GM19240 (cell line): ENCODE measurements at regions not wholly inside any gene's neighbourhood (a gene's known extent, or its start where the extent isn't known, plus 50 kb on each side); places are given as distances from the start of the nearest gene placed in this dataset.
A peak's percentile ranks its signal among the peaks of the same experiment; 100 is the strongest.

Source experiments
- DNase-seq: peaks from one replicate; pipeline ENCODE4 v3.0.0; 2011; ENCODE audit warnings: low spot score; ENCODE audit not compliant: insufficient read length

DNA sequence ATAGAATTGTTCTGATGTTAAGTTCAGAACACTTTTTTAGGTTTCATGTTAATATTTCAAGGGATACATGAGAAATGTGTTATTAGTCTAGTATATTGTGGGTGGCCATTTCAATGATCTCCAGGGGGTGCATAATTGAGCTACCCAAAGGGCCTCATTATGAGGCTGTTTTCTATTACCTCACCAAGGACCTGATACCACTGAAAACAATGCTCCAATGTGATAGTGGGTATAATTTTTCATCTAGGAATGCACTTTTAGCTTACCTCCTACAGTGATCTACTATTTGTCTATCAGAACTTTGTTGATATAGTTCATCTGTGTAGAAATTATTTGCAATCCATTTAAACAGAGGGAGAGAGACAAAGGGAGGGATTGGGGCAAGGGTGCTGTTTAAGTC lies 106.8 kb upstream of the HS3ST5 start:
- DNase-seq: no peak

DNA sequence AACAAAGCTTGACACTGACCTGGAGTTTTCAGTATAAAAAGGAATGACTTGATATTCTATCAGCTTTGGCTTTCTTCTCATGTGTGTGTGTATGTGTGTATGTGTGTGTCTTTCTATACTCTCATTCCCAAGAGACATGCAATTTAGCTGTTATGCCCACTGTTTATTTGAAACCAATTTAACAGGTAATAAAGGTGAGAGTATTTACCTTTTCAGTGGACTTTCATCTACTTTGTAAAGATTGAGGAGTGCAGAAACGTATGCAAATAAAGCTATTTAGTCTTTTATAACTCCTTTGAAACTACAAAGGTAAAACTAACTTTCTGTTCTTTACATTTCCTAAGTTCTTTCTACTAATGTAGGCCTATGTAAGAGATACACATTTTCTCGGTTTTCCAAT lies 103.5 kb upstream of the HS3ST5 start:
- DNase-seq: no peak

GRCh38 chr6:114445846-114446245 lies 103.0 kb upstream of the HS3ST5 start:
- DNase-seq: no peak

GRCh38 chr6:114439411-114439810 lies 96.6 kb upstream of the HS3ST5 start:
- no peak for DNase-seq

- DNase-seq: no peak
Measured at GRCh38 chr6:114437235-114437634, 94.4 kb upstream of the HS3ST5 start.

DNA sequence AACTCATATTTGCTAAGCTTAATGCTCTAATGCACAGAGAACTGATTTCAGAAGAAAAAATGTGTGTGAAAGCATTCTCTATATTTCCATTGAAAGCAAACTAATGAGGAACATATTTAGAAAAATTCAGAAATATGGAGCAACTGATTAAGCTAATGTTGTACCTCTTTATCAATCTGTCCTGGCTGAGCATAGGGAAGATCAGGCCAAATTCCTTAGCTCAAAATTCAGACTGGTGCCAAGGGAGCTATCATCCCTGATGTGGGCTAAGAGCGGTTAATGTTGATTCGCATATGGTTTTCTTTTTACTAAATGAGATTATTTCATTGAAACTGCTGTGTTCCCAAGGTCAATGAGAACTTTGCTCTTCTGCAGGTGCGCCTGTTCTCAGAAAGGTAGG lies 93.9 kb upstream of the HS3ST5 start:
- no peak for DNase-seq

- no peak for DNase-seq
Measured at GRCh38 chr6:114435985-114436384, 93.2 kb upstream of the HS3ST5 start.

GRCh38 chr6:114432400-114432799 lies 89.6 kb upstream of the HS3ST5 start:
- DNase-seq: no peak

- DNase-seq: no peak
Measured at GRCh38 chr6:114431641-114432040, 88.8 kb upstream of the HS3ST5 start.

DNA sequence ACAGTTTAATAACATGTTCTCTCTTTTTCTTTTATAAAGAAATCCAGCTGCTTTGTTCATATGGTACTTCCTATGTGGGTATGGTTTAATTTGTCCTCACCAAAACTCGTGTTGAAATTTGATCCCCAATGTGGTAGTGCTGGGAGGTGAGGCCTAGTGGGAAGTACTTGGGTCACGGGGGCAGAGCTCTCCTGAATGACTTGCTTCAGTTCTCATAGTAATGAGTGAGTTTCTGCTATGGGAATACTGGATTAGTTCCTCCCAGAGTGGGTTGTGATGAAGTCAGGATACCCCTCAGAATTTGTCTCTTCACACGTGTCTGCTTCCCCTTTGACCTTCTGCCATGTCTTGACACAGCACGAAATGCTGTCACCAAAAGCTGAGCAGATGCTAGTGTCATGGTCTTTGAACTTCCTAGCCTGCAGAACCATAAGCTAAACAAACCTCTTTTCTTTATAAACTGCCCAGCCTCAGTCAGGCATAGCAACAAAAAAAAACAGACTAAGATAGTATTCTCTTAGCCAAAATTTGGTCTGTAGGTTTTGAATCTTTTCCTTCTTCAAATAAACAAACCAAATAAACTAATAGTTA lies 87.8 kb upstream of the HS3ST5 start:
- no peak for DNase-seq

DNA sequence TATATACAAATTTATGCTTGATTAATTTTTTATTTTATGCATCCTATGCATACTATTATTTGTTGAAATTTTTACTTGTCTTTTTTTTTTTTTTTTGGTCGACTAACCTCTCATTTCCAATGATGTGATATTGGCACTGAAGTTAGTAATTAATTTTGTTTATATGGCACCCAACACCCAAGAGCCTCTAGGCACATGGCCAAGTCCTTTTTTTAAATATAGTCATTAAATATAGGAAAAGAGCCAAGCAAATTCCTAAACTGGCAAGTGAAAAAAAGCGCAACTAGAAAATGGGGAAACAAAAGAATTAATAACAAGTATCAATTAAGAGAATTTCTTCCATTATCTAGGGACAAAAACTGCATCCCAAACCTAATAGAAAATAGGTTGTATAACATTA lies 85.5 kb upstream of the HS3ST5 start:
- no peak for DNase-seq

- no peak for DNase-seq
Measured at GRCh38 chr6:114421199-114421598, 78.4 kb upstream of the HS3ST5 start.

DNA sequence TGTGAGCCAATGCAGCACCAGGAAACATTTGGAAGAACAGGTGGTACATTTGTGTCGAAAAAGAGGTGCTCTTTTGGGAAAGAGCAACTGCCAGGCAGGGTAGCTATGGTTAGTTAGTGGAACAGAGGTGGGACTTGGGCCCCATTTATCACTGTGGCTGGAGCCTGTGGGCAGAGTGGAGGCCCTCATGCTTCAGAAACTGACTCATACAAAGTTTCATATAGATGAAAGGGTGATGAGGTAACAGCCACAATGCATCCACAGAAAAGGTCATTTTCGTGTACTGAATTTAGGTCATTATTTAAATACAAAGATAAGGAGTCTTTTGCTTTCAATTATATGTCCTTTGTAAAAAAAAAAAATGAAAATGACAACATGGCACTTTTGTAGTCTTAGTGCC lies 76.4 kb upstream of the HS3ST5 start:
- DNase-seq: peak; percentile 4

GRCh38 chr6:114418304-114418972 lies 75.6 kb upstream of the HS3ST5 start:
- DNase-seq: no peak

GRCh38 chr6:114407426-114408035 lies 64.7 kb upstream of the HS3ST5 start:
- no peak for DNase-seq

DNA sequence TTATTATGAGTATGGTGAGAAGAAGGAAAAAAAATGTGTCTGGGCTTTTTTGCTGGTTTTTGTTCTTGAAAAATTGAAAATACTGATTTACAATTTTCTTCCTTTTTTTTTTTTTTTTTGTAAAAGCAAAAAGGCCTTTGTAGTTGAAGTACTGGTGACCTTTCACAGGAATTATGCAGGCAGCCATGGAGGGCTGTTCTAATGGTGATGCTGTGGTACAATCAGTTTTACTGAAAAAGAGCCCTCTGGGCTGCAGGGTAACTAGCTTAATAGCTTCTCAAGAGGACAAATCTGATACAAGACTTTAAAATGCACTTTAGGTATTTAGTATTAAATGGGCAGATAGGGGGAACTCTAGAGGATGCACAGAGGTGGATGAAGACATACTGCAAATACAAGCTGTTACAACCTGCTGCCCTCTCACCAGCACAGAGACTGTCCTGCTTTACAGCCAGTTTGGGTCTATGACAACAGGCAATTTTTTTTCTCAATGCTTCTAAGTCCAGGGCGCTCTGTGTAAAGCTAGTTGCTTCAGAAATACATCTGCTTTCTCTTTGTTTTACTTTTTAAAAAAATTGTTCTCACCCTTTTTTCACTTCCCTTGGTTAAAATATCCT lies 61.6 kb upstream of the HS3ST5 start:
- DNase-seq: no peak

DNA sequence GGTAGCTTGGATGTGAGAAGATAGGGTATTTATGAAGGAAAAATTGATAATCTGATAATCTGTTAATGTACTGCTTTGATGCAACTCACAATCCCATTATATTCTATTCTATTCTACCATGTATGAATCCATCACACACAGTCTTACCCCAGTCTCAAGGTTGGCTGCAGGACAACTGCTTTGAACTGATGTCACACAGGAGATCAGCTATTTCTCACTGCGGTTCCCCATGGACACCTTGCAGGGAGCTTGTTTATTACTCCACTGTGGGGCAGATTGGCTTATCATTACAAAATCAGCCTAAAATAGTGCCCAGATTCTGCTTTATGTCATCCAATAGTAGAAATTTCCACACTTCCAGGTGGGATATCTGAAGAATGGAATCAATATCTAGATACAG lies 61.0 kb upstream of the HS3ST5 start:
- DNase-seq: no peak

- no peak for DNase-seq
Measured at GRCh38 chr6:114398481-114398880, 55.7 kb upstream of the HS3ST5 start.
